ENCODE measurements at regions not wholly inside any gene's neighbourhood (a gene's known extent, or its start where the extent isn't known, plus 50 kb on each side); places are given as distances from the start of the nearest gene placed in this dataset.
"Not testable (repeated sequence)": the region's sequence is repeated elsewhere in the genome, so short reads cannot be mapped to it uniquely, and the experiment has no call there.

DNA sequence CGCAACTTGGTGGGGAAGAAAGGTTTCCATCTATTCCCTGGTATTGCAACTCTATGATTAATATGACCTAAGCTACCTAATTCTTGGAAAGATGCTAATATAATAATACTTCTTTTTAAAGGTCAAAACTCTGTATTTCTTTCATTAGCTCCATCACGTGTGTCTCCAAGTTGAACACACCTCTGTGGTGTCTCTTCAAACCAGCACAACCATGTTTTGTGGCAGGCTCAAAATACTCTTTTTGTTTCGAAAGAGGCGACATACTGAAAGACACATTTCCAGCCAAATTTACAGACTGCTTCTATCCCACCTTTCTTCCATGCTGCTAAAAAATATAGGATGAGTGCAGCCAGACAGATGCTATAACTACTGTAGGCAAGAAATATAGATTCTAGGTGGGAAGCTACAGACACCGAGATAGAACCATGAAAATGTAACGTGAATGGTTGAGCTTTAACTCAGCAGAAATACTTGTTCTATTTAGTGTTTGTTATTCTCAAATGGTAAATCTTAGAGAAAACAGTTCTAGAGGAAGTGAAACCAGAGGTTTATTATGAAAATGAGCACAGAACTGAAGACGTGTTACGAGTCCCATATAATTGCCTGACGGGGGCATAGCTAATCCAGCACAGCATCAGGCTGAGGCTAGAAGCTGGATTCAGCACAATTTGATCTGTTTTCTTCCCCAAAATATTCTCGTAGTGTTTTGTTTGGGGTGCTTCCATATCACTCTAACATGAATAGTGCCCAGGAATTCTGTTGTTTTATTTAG, 991.5 kb upstream of the FANCL start:
- DNase-seq (ENCODE audit: low read depth), result no peak
- TF ChIP-seq, protein P1, sequence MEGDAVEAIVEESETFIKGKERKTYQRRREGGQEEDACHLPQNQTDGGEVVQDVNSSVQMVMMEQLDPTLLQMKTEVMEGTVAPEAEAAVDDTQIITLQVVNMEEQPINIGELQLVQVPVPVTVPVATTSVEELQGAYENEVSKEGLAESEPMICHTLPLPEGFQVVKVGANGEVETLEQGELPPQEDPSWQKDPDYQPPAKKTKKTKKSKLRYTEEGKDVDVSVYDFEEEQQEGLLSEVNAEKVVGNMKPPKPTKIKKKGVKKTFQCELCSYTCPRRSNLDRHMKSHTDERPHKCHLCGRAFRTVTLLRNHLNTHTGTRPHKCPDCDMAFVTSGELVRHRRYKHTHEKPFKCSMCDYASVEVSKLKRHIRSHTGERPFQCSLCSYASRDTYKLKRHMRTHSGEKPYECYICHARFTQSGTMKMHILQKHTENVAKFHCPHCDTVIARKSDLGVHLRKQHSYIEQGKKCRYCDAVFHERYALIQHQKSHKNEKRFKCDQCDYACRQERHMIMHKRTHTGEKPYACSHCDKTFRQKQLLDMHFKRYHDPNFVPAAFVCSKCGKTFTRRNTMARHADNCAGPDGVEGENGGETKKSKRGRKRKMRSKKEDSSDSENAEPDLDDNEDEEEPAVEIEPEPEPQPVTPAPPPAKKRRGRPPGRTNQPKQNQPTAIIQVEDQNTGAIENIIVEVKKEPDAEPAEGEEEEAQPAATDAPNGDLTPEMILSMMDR (conservative IDR thresholded peaks at IDR 0.05; ENCODE audit: low read length), result no peak
- H3K4me3 ChIP-seq (ENCODE audit: low read length), result no peak overlapping the region

GRCh38 chr2:59226362-59226761, 985.2 kb upstream of the FANCL start:
- H3K4me3 ChIP-seq (ENCODE audit: low read length); DNase-seq (ENCODE audit: low read depth): not testable (repeated sequence)

DNA sequence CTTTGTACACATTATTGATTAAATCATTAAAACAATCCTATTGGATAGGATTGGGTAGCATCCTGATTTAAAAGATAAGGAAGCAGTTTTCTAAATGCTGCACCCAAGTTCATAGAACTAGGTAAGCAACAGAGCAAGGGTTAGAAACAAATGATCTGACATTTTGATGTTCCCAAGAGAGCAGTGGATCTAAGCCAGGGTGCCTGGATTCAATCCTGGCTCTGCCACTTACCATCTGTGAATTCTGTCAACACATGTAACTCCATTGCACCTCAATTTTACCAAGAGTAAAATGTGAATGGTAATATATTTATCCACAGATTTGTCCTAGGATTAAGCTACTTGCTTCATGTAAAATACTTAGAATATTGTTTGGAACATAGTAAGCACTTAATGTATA, 982.6 kb upstream of the FANCL start:
- no peak overlapping the region for H3K4me3 ChIP-seq (ENCODE audit: low read length)
- TF ChIP-seq, protein P1 (conservative IDR thresholded peaks at IDR 0.05; ENCODE audit: low read length), result no peak
- no peak for DNase-seq (ENCODE audit: low read depth)

DNA sequence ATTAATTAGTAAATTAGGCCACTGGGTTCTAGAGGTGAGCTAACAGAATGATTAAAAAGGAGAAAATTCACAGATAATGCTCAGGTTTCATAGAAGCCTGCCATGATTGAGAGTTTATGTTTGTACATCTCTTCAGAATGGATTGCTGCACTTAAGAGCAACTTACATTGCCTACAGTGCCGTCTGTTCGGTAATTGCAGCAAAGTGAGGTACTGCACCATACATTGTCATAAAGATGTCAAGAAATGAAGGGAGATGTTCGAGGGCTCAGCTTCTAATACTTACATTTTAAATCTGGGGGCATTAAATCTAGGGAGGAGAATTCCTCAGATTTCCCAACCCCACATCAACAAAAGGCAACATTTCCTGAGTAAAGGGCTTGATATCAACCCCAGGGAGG, 976.2 kb upstream of the FANCL start:
- H3K4me3 ChIP-seq (ENCODE audit: low read length), result no peak overlapping the region
- no peak for DNase-seq (ENCODE audit: low read depth)
- TF ChIP-seq, protein P1 (conservative IDR thresholded peaks at IDR 0.05; ENCODE audit: low read length), result no peak

DNA sequence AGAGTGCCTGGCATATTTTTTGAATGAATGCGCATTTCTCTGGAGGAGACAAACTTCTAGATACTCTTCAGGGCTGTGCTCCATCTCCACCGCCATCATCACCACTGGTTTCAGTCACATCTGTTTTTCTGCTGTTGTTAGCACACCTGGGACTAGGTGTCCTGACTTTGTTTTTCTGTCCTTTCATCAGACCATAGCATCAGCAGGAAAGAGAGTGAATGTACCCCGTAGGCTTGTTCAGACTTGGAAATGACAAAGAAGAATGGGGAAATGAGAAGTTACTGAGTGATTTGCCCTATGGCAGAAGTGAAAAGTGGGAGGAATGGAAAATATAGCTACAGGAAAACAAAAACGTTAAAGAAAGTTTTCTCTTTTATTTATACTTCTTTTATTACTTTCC, 965.2 kb upstream of the FANCL start:
- DNase-seq (ENCODE audit: low read depth), result no peak
- TF ChIP-seq, protein P1 (conservative IDR thresholded peaks at IDR 0.05; ENCODE audit: low read length), result no peak
- H3K4me3 ChIP-seq (ENCODE audit: low read length), result no peak overlapping the region

- no peak for DNase-seq (ENCODE audit: low read depth)
- TF ChIP-seq, protein P1 (conservative IDR thresholded peaks at IDR 0.05; ENCODE audit: low read length), result no peak
- H3K4me3 ChIP-seq (ENCODE audit: low read length), result no peak overlapping the region
These were observed 962.9 kb upstream of the FANCL start for GRCh38 chr2:59204040-59204439.

DNA sequence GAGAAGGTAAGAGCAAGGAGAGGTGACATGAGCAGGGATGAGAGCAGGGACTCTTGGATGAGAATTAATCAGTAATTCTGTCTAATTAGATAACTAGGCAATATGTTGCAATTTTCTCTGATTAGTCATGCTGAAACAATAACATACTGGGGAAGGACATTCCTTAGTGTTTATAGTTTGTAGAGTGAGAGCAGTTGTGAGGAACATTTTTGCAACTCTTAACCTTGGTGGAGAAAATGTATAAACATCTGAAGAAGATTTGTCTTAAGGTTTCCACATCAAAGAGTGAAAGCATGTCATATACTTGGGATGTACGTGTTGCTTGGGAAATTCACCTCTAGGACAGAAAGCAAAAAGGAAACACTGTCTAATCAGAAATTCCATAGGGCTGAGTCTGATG, 955.4 kb upstream of the FANCL start:
- H3K4me3 ChIP-seq (ENCODE audit: low read length), result no peak overlapping the region
- DNase-seq (ENCODE audit: low read depth), result no peak
- TF ChIP-seq, protein P1 (conservative IDR thresholded peaks at IDR 0.05; ENCODE audit: low read length), result no peak
